ENCODE measurements at regions not wholly inside any gene's neighbourhood (a gene's known extent, or its start where the extent isn't known, plus 50 kb on each side); places are given as distances from the start of the nearest gene placed in this dataset.

GRCh38 chr6:134692008-134692407 is 257.9 kb downstream of the ALDH8A1 start:
- DNase-seq (no peak), ATAC-seq (no peak)
- intact Hi-C loops (cut with DNase I): no loop called here

- intact Hi-C loops (cut with DNase I): no loop called here
- no peak for ATAC-seq
Observed at GRCh38 chr6:134691180-134691579, 258.7 kb downstream of the ALDH8A1 start.

GRCh38 chr6:134690048-134690447 is 259.9 kb downstream of the ALDH8A1 start:
- no peak for ATAC-seq
- intact Hi-C loops (cut with DNase I): no loop called here
- no peak for DNase-seq

More at GRCh38 chr6:134691180-134691579, 258.7 kb downstream of the ALDH8A1 start:
- DNase-seq: no peak

GRCh38 chr6:134689641-134690040 is 260.3 kb downstream of the ALDH8A1 start:
- intact Hi-C loops (cut with DNase I): no loop called here

GRCh38 chr6:134689177-134689576 is 260.7 kb downstream of the ALDH8A1 start:
- DNase-seq: no peak
- intact Hi-C loops (cut with DNase I): no loop called here
- ATAC-seq: peak; percentile 27 to 67

More at GRCh38 chr6:134689641-134690040, 260.3 kb downstream of the ALDH8A1 start:
- DNase-seq (no peak), ATAC-seq (peak; percentile 68 to 82)

GRCh38 chr6:134686071-134686470 is 263.8 kb downstream of the ALDH8A1 start:
- no peak for DNase-seq
- intact Hi-C loops (cut with DNase I): no loop called here
- no peak for ATAC-seq

GRCh38 chr6:134684423-134684795 is 265.5 kb downstream of the ALDH8A1 start:
- intact Hi-C loops (cut with DNase I): no loop called here
- no peak for DNase-seq
- no peak for ATAC-seq

- no peak for DNase-seq
- intact Hi-C loops (cut with DNase I): no loop called here
- ATAC-seq: no peak
Observed at GRCh38 chr6:134683783-134684422, 266.0 kb downstream of the ALDH8A1 start.

- intact Hi-C loops (cut with DNase I): no loop called here
- ATAC-seq: no peak
Observed at GRCh38 chr6:134680433-134680832, 269.5 kb downstream of the ALDH8A1 start.

GRCh38 chr6:134680021-134680420 is 269.9 kb downstream of the ALDH8A1 start:
- ATAC-seq (no peak), DNase-seq (no peak)
- intact Hi-C loops (cut with DNase I): no loop called here

More at GRCh38 chr6:134680433-134680832, 269.5 kb downstream of the ALDH8A1 start:
- no peak for DNase-seq

- intact Hi-C loops (cut with DNase I): no loop called here
- DNase-seq: peak; percentile 42
- peak; percentile 44 to 47 for ATAC-seq
Observed at GRCh38 chr6:134678436-134678889, 271.4 kb downstream of the ALDH8A1 start.

- DNase-seq: no peak
- intact Hi-C loops (cut with DNase I): no loop called here
- ATAC-seq: no peak
Observed at GRCh38 chr6:134676307-134677281, 273.3 kb downstream of the ALDH8A1 start.

- intact Hi-C loops (cut with DNase I): no loop called here
- DNase-seq: no peak
- no peak for ATAC-seq
Observed at GRCh38 chr6:134675110-134676054, 274.5 kb downstream of the ALDH8A1 start.

- ATAC-seq (no peak), DNase-seq (no peak)
- intact Hi-C loops (cut with DNase I): no loop called here
Observed at GRCh38 chr6:134674562-134674961, 275.3 kb downstream of the ALDH8A1 start.

GRCh38 chr6:134669485-134669884 is 280.4 kb downstream of the ALDH8A1 start:
- ATAC-seq: no peak
- DNase-seq: no peak
- intact Hi-C loops (cut with DNase I): no loop called here

- ATAC-seq (no peak), DNase-seq (no peak)
- intact Hi-C loops (cut with DNase I): no loop called here
Observed at GRCh38 chr6:134667111-134667510, 282.8 kb downstream of the ALDH8A1 start.

- intact Hi-C loops (cut with DNase I): no loop called here
- ATAC-seq (no peak), DNase-seq (no peak)
Observed at GRCh38 chr6:134666125-134666524, 283.8 kb downstream of the ALDH8A1 start.

GRCh38 chr6:134665029-134665723 is 284.7 kb downstream of the ALDH8A1 start:
- no peak for ATAC-seq
- intact Hi-C loops (cut with DNase I): no loop called here
- DNase-seq: no peak

Data from left cardiac atrium (tissue), 4 donors.